Neural progenitor cell (in vitro differentiated cells): ENCODE measurements at regions not wholly inside any gene's neighbourhood (a gene's known extent, or its start where the extent isn't known, plus 50 kb on each side); places are given as distances from the start of the nearest gene placed in this dataset.

Source experiments
- EZH2 ChIP-seq: fragments of 200-600 bp; sonication (generic); IDR thresholded peaks from 2 replicates; pipeline ENCODE4 v1.6.1; 2017; ENCODE audit warnings: antibody characterized with exemption, mild to moderate bottlenecking, moderate library complexity
- TF ChIP-seq, protein P1 (sequence below): fragments of 200-600 bp; sonication (generic); IDR thresholded peaks from 2 replicates; pipeline ENCODE4 v1.5.1; 2017; ENCODE audit warnings: antibody characterized with exemption, mild to moderate bottlenecking

DNA sequence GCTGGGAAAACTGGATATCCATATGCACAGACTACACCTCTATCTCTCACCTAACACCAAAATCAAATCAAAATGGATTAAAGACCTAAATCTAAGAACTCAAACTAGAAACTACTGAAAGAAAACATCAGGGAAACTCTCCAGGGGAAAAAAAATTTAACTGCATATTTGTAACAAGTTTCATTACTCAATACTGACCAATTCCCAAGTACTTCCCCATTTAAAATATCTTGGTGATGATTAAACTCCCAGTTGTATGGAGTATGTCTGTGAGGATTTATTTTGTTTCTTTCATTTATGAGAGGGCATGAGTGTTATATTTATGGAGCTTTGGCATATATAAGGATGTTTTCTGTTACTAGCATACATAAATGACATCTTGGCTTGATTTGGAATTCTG, 112.3 kb upstream of the IL15 start:
- TF ChIP-seq, protein P1, sequence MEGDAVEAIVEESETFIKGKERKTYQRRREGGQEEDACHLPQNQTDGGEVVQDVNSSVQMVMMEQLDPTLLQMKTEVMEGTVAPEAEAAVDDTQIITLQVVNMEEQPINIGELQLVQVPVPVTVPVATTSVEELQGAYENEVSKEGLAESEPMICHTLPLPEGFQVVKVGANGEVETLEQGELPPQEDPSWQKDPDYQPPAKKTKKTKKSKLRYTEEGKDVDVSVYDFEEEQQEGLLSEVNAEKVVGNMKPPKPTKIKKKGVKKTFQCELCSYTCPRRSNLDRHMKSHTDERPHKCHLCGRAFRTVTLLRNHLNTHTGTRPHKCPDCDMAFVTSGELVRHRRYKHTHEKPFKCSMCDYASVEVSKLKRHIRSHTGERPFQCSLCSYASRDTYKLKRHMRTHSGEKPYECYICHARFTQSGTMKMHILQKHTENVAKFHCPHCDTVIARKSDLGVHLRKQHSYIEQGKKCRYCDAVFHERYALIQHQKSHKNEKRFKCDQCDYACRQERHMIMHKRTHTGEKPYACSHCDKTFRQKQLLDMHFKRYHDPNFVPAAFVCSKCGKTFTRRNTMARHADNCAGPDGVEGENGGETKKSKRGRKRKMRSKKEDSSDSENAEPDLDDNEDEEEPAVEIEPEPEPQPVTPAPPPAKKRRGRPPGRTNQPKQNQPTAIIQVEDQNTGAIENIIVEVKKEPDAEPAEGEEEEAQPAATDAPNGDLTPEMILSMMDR = no peak
- TF ChIP-seq EZH2 = no peak
